Colonic mucosa (tissue), 4 donors: ENCODE measurements at regions not wholly inside any gene's neighbourhood (a gene's known extent, or its start where the extent isn't known, plus 50 kb on each side); places are given as distances from the start of the nearest gene placed in this dataset.
"Not testable (repeated sequence)": the region's sequence is repeated elsewhere in the genome, so short reads cannot be mapped to it uniquely, and the experiment has no call there.

Experiments
- DNase-seq: peaks from one replicate; pipeline ENCODE4 v3.0.0-alpha.2; 2020
- H3K27ac ChIP-seq: fragments of 200-600 bp; one replicate; pipeline ENCODE4 v1.8.0; 2021
- H3K27me3 ChIP-seq: fragments of 200-600 bp; one replicate; pipeline ENCODE4 v1.8.0; 2021
- H3K36me3 ChIP-seq: fragments of 200-600 bp; one replicate; pipeline ENCODE4 v1.8.0; 2021
- H3K4me1 ChIP-seq: fragments of 200-600 bp; one replicate; pipeline ENCODE4 v1.8.0; 2021; ENCODE audit warnings: mild to moderate bottlenecking
- H3K4me3 ChIP-seq: fragments of 200-600 bp; one replicate; pipeline ENCODE4 v1.8.0; 2021
- H3K9ac ChIP-seq, 2 donors: one replicate each; pipeline ENCODE4 v1.7.0; 2013; ENCODE audit warnings: control low read depth in 2 of 2, low read depth in 2 of 2, low read length in 2 of 2
- H3K9me3 ChIP-seq: fragments of 200-600 bp; one replicate; pipeline ENCODE4 v1.8.0; 2021
- CTCF ChIP-seq: fragments of 200-600 bp; IDR thresholded peaks from one replicate; pipeline ENCODE4 v1.8.0; 2022; ENCODE audit warnings: antibody characterized with exemption, mild to moderate bottlenecking
- intact Hi-C: fragments of 100-400 bp; cut with DNase I; formaldehyde crosslinking; loops from one replicate; pipeline ENCODE4 v1.14.1; 2022
- donor health status: healthy.
- donor health status: DM: no; HTN: no; CAD: no.
- donor health status: DM: no; HTN: no; CAD: no.

- H3K4me3 ChIP-seq: no peak overlapping the region
- DNase-seq: no peak
- no peaks in the 10 kb centered on the region for H3K9me3 ChIP-seq
- H3K36me3 ChIP-seq: no peaks in the 10 kb centered on the region
- H3K4me1 ChIP-seq: no peaks in the 10 kb centered on the region
- no peak for TF ChIP-seq CTCF
- no peaks in the 10 kb centered on the region for H3K27me3 ChIP-seq
- no peak overlapping the region for H3K9ac ChIP-seq
- intact Hi-C loops: no loop called here
- no peak overlapping the region for H3K27ac ChIP-seq
These were observed 184.5 kb upstream of the DAAM1 start for GRCh38 chr14:59004012-59004411.

GRCh38 chr14:59006179-59006578 is 182.3 kb upstream of the DAAM1 start:
- H3K27me3 ChIP-seq, H3K4me3 ChIP-seq, H3K9ac ChIP-seq, H3K9me3 ChIP-seq, DNase-seq, H3K36me3 ChIP-seq, intact Hi-C loops, H3K27ac ChIP-seq, H3K4me1 ChIP-seq: not testable (repeated sequence)

GRCh38 chr14:59009967-59010366 is 178.5 kb upstream of the DAAM1 start:
- Histone ChIP-seq H3K4me1 (no peaks in the 10 kb centered on the region), H3K27me3 (no peaks in the 10 kb centered on the region), H3K36me3 (no peaks in the 10 kb centered on the region), H3K27ac (no peak overlapping the region), H3K9ac (no peak overlapping the region), H3K9me3 (no peaks in the 10 kb centered on the region), H3K4me3 (no peak overlapping the region)
- intact Hi-C loops: no loop called here
- TF ChIP-seq CTCF: no peak
- DNase-seq: no peak

GRCh38 chr14:59013672-59014298 is 174.7 kb upstream of the DAAM1 start:
- H3K4me3 ChIP-seq: no peak overlapping the region
- no peak for DNase-seq
- no peak for TF ChIP-seq CTCF
- H3K27ac ChIP-seq: no peak overlapping the region
- no peak overlapping the region for H3K9ac ChIP-seq
- H3K4me1 ChIP-seq: no peaks in the 10 kb centered on the region
- H3K27me3 ChIP-seq: no peaks in the 10 kb centered on the region
- intact Hi-C loops: no loop called here
- H3K9me3 ChIP-seq: no peaks in the 10 kb centered on the region
- H3K36me3 ChIP-seq: no peaks in the 10 kb centered on the region

- no peak for TF ChIP-seq CTCF
- no peaks in the 10 kb centered on the region for H3K27me3 ChIP-seq
- no peak overlapping the region for H3K4me3 ChIP-seq
- no peaks in the 10 kb centered on the region for H3K36me3 ChIP-seq
- H3K9ac ChIP-seq: no peak overlapping the region
- no peak for DNase-seq
- no peaks in the 10 kb centered on the region for H3K9me3 ChIP-seq
- H3K4me1 ChIP-seq: no peaks in the 10 kb centered on the region
- intact Hi-C loops: no loop called here
- H3K27ac ChIP-seq: no peak overlapping the region
These were observed 173.0 kb upstream of the DAAM1 start for GRCh38 chr14:59015482-59015881.

- Histone ChIP-seq H3K36me3 (no peaks in the 10 kb centered on the region), H3K27me3 (no peaks in the 10 kb centered on the region), H3K4me3 (no peak overlapping the region), H3K9me3 (no peaks in the 10 kb centered on the region), H3K9ac (no peak overlapping the region), H3K27ac (no peak overlapping the region), H3K4me1 (no peaks in the 10 kb centered on the region)
- DNase-seq: no peak
- intact Hi-C loops: no loop called here
- TF ChIP-seq CTCF: no peak
These were observed 171.0 kb upstream of the DAAM1 start for GRCh38 chr14:59017285-59017965.
